Brain pericyte (primary cell): ENCODE measurements at regions not wholly inside any gene's neighbourhood (a gene's known extent, or its start where the extent isn't known, plus 50 kb on each side); places are given as distances from the start of the nearest gene placed in this dataset.
"Not testable (repeated sequence)": the region's sequence is repeated elsewhere in the genome, so short reads cannot be mapped to it uniquely, and the experiment has no call there.

Source experiments
- DNase-seq: peaks from one replicate; pipeline ENCODE4 v3.0.0-alpha.2; 2012; ENCODE audit warnings: low read depth, low spot score

DNA sequence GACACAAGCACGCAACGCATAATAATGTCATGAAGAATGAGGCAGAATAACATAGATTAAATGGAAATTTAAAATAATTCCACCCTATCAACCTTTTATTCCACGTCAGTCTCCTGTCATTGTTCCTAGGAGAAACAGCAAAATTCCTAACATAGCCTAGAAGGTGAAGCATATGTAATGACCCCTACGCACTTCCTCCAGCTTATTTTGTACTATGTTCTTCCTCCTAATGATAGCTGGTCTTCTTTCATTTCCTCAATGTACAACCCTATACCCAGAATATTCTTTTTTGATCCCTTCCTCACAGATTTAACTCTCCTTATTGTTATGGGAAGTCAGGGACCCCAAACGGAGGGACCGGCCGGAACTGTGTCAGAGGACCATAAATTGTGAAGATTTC, 122.0 kb upstream of the CARMIL1 start:
- DNase-seq, result no peak

DNA sequence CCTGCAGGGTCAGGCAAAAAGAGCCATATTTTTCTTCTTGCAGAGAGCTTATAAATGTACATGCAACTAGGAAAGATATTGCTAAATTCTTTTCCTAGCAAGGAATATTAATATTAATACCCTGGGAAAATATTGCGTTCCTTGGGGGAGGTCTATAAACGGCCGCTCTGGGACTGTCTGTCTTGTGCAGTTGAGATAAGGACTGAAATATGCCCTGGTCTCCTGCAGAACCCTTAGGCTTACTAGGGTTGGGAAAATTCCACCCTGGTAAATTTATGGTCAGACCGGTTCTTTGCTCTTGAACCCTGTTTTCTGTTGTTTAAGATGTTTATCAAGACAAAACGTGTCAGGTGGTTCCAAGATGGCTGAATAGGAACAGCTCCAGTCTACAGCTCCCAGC, 121.3 kb upstream of the CARMIL1 start:
- DNase-seq, result no peak

GRCh38 chr6:25160134-25160533, 119.0 kb upstream of the CARMIL1 start:
- DNase-seq, result not testable (repeated sequence)

DNA sequence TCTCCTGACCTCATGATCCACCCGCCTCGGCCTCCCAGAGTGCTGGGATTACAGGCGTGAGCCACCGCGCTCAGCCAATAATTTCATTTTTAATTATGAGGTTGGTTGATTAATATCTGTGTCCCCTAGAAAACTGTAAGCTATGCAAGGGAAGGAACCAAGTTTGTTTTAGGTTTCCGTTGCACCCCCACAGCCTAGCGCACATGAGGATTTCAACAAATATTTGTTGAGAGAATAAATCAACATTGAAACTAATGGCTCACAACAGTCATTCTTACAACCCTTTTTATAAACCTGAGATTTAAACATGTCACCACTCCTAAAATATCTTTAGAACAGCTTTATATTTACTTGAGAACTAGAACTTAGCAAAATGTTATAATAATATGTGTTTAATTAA, 114.0 kb upstream of the CARMIL1 start:
- no peak for DNase-seq

DNA sequence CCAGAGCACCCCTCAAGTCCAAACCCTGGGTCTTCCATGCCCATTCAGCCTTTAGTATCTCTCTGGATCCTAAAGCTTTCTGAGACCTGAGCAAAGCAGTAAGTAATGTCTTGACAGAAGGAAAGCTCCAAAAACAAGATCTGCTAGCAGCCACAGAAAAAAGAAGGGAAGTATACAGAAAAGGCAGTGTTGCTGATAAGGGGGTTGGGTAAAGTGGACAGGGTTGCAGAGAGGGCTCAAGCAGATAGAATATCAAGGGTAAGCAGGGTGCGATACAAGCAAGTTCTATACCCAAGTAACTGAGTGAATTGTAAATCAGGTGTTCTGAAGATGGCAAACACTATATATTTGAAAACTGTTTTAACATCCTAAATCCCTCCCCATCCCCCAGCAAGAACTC, 113.4 kb upstream of the CARMIL1 start:
- no peak for DNase-seq

DNA sequence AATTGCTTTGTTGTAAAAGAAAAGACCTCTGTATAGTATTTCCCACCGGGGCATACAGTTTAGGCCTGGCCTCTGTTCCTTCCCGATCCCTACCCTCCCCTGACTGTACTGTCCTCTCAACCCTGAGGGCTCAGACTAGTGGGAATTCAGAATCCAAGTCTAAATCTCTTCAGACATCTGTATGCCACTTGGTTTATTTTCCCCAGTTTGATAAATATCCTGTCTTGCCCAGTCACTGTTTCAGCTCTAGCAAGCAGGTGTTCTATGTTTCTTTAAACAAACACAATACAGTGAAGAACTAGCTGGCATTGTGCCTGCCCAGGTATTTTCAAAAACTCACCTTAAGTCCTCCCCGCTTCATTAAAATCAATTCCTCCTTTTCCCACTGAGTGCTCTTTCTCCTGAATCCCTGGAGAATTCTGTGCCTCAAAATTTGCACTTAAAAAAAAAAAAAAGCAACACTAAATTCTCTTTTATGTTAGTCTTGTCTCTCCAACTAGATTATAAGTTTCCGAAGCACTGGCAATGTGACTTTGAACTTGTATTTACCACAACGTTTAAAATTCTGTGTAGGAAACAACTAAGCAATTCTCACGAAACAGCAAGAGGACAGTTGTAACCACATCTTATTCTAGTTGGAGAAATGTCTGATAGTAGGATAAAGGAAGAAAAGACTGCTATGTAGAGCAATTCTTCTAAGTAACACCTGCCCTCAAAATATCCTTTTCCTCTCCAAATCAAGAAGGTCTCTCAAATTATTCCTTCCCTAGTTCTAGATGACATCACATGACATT, 112.0 kb upstream of the CARMIL1 start:
- no peak for DNase-seq

DNA sequence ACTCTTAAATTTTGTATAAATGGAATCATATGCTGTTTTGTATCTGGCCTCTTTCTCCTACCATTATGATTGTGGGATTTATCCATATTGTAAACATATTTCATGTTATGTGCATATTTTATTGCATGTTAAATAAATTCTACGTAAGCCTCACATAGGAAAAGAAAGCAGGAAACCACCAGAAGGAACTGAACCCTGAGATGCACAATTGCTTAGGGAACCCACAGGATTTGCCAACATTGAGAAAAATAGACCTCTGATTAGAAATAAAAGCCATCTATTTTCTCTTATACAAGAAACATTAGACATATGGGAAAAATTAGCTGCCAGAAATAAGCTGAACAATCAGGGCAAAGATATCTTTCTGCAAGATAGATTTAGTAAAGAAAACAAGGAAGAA, 111.2 kb upstream of the CARMIL1 start:
- no peak for DNase-seq

GRCh38 chr6:25168637-25169036, 110.5 kb upstream of the CARMIL1 start:
- no peak for DNase-seq

DNA sequence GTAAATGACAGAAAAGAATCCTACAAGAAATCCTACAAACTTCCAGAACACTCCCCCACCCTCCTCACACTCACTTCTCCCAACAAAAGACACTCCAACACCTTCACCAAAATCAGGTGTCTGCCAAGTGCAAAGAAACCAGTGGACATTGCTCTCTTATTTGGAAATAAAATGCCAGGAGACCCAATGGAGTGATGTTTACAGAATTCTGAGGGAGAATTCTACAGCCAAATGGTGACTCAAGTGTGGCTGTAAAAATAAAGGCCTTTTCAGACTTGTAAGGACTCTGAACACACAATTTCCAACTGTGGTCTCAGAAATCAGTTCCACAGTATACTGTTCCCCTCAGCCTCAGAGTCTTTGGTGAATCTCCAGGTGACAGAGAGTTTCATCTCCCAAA, 109.6 kb upstream of the CARMIL1 start:
- DNase-seq, result no peak

GRCh38 chr6:25169961-25170360, 109.2 kb upstream of the CARMIL1 start:
- DNase-seq, result no peak

GRCh38 chr6:25170640-25171039, 108.5 kb upstream of the CARMIL1 start:
- DNase-seq, result no peak

GRCh38 chr6:25171301-25171700, 107.9 kb upstream of the CARMIL1 start:
- no peak for DNase-seq

DNA sequence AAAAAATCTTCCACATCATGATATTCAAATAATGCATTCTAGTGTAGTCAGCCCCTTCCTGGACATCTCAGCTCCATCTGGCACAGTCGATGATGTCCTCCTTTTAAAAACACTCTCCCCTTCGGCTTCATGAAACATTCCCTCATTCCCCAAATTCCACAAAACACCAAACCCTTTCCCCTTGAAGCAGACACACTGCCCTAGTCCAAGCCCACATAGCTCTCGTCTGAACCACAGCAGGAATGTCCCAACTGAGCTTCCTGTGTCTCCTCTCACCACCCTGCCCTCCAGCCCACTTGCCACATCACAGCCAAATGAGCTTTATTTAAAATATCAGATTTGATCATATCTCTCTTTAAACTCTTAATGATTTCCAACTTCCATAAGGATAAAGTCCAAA, 106.4 kb upstream of the CARMIL1 start:
- DNase-seq, result no peak

DNA sequence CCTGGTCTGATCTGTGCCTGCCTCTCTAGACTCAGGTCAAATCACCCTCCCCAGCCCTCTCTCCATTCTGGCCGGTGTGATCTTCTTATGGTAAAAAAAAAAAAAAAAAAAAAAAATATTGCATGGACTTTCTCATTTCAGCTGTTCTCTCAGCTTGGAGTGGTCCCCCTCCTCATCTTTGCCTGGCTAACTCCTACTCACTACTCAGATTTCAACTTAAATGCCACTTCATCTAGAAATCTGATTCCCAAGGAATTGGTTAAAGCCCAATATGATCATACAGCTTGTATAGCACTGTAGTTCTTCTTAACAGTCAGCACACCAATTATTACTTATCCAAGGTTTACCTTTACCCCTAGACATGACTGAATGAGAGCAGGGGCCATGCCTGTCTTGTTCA, 105.9 kb upstream of the CARMIL1 start:
- DNase-seq, result no peak

DNA sequence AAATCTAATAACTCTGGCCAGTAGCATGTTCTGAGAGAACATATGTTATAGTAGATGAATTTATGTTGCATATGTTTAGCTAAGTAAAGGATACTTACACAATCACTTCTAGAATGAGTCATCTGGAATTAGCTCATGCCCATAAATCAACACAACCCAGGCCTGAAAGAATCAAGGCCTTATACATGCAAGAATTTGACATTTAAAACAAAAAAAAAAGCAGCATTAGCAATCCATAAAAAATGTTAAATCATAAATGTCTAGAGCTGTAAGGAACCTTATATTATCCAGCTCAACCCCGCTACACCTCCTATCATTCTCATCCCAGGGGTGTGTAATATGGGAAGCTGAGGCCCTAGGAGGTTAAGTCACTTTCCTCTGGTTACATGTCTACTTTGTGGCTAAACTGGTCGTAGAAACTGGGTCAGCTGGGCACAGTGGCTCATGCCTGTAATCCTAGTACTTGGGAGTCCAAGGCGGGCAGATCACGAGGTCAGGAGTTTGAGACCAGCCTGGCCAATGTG, 105.2 kb upstream of the CARMIL1 start:
- peak; percentile 54 for DNase-seq

- DNase-seq, result no peak
Measured at GRCh38 chr6:25174678-25175077, 104.5 kb upstream of the CARMIL1 start.

- DNase-seq, result no peak
Measured at GRCh38 chr6:25175196-25175595, 104.0 kb upstream of the CARMIL1 start.

GRCh38 chr6:25175681-25176080, 103.5 kb upstream of the CARMIL1 start:
- DNase-seq, result no peak

GRCh38 chr6:25176466-25176865, 102.7 kb upstream of the CARMIL1 start:
- DNase-seq, result no peak

- no peak for DNase-seq
Measured at GRCh38 chr6:25177500-25178028, 101.6 kb upstream of the CARMIL1 start.

DNA sequence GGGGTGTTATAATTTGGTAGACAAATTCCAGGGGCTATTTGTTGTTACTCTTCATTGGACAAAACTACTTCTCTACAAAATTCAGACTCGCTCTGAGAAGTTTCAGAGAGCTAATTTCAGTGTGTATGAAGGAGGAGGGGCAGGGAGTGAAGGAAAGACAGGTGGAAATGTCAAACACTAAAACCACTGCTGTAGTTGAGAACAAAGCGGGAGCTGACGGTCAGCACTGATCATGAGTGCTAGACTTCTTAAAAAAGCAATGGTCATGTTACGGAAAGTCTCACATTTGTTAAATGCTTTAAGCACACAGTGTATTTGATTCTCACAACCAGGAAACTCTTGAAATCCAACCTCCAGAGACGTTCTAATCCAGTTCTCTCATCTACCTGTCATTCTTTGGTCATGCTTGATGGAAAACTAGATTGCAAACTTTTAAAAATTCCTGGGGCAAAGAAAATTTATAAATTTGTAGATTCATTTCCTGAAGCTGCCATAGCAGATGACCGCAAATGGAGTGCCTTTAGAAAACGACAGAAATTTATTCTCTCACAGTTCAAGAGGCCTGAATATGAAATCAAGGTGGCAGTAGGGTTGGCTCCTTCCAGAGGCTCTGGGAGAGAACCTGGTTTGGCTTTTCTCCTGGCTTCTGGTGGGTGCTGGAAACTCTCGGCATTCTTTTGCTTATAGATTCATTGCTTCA, 100.7 kb upstream of the CARMIL1 start:
- no peak for DNase-seq

- no peak for DNase-seq
Measured at GRCh38 chr6:25179051-25179778, 100.0 kb upstream of the CARMIL1 start.
